Limb (tissue), 2 donors: ENCODE measurements at regions not wholly inside any gene's neighbourhood (a gene's known extent, or its start where the extent isn't known, plus 50 kb on each side); places are given as distances from the start of the nearest gene placed in this dataset.
"Not testable (repeated sequence)": the region's sequence is repeated elsewhere in the genome, so short reads cannot be mapped to it uniquely, and the experiment has no call there.

Experiments used
- DNase-seq, 2 donors: peaks; one replicate each; pipeline ENCODE4 v3.0.0-alpha.2; 2016; ENCODE audit errors: extremely low spot score in 2 of 2

DNA sequence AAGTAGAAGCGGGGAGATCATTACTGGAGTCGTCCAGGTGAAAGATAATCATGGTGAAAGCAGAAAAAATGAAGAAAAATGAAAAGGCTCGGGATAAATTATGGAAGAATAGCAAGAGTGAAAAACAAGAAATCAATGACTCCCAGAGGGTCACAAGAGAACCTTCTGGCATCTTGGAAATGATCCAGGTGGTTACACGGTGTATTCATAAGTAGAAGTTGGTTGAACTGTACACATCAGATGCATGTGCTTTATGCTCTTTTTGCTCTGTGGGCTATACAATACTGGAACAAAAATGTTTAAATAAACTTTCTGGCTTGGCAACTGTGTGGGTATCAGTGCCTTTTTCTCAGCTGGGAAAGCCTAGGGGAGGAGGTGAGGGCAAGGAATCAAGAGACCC lies 348.9 kb downstream of the RND3 start:
- no peak for DNase-seq

DNA sequence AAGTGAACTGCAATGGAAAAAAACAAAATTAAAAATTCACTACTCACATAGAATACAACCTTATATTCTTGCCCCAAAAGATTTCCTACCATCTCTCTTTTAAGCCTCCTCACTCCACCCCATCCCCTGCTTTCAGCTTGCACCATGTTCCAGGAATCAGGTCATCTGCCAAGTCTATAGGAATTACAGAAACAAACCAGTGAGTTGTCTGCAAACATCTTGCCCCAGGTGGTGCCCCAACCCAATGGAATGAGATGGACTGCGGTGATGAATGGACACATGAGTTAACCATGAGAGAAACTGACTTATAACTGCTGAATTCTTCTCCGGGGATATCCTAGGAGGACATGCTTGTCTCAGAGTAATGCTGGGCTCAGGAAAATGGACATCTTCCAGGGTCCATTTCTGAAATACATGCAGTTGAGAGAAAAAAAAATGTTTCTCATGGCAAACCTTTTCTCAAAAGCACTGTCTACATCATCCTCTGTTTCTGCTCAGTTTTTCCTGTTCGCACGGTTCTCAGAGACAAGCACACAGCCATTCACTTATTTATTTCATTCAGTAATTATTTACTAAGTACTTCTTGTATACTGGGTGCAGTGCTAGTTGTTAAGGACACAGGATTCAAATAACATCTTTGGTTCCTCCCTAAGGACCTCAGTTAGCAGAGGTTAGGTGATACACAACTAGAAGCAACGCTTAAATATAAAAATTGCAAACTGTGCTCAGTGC lies 350.0 kb downstream of the RND3 start:
- no peak for DNase-seq

DNA sequence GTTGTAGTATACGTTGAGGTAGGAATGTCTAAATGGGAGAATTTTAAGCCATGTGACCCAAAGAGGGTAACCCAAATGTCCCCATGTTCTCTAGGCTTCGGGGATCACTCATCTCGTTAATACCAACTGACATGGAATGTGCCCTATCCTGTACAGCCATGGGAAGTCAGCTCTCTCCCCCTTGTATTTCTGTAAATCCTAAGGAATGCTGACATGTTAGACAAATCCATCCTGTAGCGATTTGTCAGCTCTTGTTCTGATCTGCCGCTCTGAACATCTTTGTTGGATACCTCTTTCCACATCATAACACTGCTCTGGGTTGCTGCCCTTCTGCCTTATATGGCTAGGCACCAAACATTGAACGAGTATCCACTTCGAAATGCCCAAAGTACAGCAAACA lies 350.6 kb downstream of the RND3 start:
- no peak for DNase-seq

DNA sequence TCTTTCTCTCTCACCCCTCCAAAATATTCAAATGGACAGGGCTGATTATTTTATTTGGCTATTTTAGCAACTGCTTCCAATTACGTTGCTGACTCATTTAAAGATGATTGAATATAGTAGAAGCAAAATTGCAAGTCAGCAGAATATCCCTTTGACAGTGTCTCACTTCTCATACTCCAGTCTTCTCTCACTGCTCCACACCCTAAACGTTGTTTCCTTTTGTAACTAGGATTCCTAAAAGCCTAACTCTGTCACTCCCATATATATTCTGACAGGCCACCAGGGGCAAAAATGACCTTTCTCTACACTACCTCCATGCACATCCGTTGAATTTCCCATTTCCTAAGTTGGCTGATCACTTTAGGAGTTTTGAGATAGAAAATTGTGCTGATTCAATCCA lies 351.1 kb downstream of the RND3 start:
- no peak for DNase-seq

DNA sequence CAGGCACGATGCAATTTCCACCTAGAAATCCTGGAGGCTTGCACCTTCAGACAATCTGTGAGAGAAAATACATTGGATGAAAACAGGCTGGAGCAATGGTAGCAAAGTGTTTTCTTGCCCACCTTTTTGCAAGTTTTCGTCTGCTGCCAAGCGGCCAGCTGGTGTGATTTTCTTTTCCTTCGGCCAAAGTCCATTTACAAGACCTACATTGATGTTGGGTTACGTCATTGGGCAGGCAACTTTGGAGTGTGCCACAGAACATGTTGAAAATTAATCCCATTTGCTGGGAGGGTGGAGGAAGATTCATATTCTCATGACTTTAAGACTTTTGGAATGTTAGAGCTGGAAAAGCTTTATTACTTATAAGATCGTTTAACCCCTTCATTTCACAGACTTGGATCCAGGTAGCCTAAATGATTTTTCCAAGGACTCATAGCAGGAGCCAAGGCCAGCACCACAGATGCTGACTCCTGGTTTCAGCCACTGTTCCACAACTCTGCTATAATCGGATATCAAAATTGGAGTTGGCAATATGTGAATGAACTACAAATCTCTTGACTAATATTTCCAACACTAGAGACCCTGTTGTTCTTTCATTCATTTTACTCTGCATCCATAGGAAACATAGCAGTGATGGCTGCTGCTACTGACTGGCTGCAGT lies 352.1 kb downstream of the RND3 start:
- no peak for DNase-seq

DNA sequence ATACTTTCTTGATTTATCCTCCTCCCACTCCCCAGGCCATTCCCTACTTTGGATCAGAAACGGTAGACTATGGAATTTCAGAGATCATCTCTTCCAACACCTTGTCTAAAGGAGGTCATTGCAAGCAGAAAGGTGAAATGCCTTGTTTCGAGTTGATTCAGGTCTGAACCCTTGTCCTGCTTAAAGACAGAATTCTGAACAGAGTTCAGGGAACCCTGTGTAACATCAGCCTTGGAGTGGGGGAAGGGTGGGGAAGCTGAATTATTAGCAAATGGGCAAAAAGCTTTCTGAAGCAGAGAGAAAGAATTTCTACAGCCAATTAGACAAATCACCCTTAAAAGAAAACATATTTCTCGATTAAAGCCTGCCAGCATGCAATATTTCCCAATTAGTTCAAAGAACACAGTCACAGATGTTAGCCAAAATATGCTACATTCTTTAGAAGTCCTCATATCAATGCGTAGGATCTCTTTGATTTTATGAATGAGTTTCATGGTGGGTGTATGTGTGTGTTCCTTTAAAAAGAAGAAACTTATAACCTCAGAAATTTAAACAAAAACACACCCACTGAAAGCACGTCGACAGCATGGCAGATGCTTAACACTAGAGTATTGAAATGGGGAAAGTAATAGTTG lies 353.1 kb downstream of the RND3 start:
- no peak for DNase-seq

DNA sequence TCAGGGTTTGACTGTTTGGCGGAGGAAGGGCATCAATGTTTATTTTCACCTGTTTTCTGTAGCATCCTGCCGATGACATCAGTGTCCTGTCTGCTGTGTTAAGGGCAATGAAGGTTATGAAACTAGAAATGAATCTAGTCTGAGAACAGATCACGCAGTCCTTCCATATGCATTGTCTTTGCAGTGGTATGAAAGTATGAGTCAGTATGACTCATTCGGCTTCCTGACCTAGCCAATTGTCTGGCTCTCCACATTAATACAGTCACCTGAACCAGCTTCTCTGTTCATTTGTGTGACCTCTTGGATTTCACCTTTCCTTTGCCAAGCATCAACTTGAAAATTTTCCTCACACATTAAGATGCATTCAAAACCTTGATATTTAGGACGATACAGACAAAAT lies 353.8 kb downstream of the RND3 start:
- DNase-seq, result no peak

DNA sequence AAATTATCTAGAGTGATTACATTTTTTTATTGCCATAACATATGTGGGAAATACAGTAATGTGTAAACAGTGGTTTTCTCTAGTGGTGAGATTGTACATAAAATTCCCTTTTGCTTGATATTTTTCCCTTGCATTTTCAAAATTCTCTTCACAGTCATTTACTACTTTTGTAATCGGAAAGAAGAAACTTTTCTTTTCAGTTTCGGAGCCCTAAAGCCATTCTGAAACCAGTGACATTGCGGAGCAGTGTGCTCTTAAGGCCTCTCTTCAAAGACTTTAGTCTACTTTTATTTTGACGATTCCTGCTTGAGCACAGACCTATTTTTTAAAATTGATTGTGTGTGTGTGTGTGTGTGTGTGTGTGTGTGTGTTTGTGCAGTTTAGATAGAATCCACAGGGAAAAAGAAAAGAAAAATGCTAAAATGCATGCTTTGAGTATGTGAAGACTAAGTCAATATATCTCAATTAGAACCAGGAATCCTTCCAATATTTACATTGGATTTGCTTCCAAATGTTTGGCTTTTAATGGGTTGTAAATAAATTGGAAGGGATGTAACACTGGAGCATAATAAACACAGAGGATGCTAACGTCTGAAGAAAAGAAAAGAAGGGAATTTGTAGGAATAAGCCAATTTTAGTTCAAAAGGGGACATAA lies 357.4 kb downstream of the RND3 start:
- DNase-seq, result no peak

DNA sequence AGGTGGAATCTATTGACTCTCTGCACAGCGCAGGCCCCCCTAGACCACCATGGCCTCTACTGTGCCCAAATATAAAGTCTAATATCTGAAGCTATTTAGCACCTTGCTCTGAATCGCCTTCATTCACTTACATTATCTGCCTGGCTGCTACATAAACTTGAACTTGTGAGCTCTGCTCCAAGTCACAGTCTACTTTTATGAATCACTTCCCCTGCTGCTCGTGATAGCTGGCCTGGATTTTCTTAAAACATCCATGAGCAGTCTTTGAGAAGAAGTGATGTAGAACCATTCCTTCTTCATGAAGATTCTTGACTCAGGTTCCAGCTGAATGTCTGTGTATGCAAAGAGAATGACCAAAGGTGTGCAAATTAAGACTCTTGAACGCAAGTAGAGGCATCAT lies 359.5 kb downstream of the RND3 start:
- no peak for DNase-seq

DNA sequence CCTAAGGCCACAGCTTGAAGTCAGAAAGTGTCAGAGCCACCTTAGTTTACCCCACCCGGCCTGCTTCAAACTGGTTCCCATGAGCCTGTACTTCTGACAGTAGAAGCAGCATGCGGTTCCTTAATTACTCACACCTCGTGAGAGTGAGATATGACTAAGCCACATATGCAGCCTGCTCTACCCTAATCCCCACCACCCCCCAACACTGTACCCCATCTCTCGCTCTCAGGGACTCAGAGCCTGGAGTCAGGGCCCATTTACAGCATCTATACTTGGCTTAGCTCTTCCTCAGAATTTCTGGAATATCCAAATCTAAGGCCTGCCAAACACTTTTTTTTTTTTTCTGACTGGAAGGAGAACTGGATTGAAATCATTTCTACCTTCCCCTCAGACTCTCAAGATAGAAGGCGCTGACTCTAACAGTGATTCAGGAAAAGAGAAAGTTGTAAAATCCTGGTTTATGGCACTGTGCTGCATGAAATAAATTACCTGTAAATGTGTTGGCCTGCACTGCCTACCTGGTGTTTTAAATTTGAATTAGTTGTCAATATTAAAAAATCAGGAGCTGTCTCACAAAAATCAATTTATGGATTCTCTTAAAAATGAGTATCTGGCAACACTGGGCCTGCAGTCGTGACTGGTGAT lies 360.0 kb downstream of the RND3 start:
- no peak for DNase-seq

DNA sequence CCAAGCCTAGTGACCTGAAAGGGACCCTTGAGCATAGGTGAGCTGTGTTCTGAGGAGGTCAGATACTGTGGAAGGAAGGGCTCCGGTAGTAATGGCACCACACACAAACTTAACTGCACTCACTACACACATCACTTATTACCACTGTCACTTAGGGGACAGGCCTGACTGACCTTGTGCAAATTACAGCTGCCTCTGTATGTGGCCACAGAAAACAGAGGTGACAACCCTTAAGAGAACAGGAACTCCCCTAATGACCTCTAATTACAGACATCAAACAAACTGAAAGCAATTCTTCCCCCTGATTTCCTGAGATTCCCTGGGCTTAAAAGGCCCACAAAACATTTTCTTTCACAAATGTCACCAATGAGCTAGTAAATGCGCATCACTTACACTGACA lies 360.6 kb downstream of the RND3 start:
- no peak for DNase-seq

DNA sequence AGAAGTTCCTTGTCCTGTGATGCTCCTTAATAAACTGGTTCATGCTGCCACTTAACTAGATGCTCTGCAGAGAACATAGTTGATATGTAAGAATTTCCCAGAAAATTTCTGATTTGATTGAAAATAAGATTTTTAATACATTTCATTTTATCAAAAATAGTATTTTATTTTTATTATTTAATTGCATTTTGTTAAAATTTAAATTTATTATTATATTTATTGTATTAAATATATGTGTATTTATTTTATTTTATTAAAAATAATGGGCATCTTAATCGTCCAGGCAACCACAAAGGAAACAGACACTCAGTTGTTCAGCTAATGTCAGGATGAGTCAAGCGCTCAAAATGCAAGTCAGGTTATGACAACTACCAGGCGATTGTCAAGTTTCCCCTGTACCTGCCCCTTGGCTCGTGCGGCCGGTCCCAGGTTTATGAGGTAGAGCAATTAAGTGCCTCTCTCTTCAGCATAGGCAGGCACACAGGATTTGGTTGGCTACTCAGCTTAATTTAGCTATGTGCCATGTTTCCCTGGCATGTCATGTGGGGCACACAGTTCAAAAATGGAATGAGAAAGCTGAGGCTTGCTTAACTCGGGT lies 361.2 kb downstream of the RND3 start:
- no peak for DNase-seq

DNA sequence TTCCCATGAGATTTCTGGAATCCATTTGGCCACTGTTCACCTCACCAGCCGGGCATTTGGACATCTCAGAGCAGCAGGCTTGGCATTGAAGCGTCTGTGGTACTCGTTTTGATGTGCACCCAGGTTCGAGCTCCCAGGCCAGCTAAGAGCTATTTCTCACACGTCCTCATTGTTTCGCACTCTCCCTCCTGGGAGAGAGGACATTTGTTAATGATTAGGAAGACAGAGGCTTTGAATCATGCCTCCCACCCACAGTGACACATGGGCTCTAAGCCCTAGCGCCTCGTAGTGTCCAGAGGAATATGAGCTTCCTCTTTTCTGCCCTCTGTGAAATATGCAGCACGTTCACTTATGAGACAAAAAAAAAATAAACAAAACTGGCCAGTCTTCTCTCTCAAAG lies 361.8 kb downstream of the RND3 start:
- no peak for DNase-seq

DNA sequence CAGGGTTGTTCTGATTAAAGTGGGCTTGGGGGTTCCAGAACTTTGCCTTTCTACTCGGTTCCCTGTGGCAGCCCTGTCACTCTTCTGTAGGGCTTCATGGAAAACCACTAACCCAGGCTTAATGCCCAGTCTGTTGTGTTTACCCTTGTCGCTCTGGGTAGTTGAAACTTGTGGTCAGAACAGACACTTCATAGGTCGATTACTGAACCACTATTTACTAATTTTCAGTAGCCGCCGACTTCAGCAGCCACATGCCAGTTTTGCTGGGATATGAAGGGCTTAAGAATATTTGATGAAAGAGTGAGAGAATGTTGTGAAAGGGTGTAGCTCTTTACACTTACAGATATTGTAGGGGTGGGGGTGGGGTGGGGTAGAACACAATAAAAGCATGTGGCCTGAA lies 362.3 kb downstream of the RND3 start:
- no peak for DNase-seq

DNA sequence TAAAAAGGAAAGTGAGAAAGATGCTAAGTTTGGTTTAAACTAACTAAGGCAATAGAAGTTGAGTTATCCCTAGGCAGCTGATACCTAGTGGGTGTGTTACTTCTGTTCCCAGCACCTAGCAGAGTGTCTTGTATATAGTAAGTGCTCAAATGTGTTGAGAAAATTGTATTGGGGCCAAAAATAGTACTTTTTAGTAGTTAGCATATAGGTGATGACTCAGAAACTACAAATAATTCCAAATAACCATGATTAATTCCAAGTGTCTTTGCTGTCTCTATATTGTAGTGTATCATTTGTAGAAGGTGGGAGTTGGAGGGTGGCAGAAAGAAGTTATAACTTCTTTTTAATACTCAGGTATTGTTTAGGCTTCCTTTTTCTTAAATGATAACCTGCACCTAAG lies 362.7 kb downstream of the RND3 start:
- no peak for DNase-seq

DNA sequence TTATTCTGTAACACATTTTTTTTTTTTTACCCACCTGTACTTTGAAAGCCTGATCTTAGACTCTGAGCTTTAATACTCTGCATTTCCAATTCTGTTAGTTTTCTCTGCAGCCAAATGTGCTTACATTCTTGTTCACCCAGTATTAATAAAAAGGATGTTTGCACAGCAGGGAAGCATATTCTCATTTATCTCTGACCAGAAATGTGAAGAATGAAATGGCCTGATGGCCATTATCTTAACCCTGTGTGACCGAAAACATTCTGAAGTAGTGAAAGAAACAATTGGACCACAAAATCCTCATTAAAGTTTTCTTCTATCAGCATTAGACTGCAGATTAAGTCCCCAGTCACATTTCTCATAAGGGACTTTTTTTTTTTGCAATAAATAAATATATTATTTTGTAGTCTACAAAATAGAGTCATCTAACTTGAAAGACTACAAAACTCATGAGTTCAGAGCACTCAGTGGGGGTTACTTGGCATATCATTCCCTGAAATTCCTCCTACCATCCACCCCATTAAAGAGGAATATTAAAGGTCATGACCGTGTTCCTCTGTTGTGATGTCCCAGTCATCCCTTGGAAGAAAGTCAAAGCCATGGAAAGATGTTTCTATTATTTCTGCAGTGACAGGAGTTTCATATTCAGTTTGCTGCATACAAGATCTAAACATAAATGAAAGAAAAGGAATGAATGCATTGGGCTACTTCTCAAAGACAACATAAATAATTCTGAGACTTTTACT lies 364.4 kb downstream of the RND3 start:
- DNase-seq, result no peak

DNA sequence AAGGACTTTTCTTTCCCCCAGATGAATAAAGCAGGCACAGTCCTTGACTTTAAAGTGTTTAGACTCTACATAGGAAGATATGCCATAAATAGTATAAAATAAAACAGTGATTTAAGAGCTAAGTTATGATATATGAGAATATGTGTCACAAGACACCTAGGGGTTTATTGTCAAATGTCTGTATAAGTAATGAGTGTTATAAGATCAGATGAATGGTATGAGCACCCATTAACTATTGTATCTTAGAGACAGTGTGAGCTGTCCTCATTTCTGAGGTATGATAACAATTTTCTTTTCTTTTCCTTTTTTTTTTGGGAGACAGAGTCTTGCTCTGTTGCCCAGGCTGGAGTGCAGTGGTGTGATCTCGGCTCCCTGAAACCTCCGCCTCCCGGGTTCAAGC lies 365.3 kb downstream of the RND3 start:
- DNase-seq, result no peak

DNA sequence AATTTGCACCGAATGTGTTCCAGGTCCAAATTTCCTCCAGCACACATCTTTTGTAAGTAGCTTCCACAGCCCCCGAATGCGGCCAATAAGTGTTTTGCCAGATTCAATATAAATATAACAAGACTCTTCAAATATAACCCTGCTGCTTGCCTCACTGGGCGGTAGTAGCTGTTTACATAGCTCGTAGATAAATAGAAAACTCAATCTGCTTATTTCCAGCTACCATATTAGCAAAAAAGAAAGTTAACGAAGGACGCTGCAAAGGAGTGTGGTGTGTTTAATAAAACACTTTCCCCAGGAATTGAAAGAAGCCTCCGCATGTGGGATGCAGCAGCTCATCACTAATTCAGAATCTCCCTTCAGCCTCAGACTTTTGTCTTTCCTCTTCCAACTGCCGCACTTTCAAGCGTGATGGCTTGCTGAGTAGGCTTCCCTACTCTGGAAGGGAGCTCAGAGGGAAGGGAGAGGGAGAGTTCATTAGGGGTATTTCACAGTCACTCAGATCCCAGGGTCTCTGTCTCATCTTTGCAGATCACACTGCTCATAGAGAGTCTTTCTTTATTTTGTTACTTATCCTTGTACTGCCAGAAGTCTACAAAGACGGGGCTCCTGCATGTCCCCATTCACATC lies 367.0 kb downstream of the RND3 start:
- no peak for DNase-seq

DNA sequence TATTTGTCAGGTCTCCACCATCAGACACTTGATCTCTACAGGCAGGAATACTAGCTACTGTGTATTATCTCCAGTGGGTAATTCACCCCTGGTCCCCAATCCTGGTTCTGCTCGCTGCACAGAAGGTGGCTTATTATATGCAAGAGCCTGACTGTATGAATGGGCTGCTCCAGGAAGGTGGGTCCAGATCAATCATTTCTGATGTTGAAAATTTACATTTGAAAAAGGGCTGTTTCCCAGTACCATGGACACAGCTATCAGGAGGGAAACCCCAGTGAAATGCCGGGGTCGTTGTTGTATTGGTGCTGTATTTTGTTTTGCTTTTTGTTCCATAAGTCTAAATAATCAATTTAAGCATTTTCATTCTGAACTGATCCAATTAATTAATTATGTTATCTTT lies 367.6 kb downstream of the RND3 start:
- no peak for DNase-seq

DNA sequence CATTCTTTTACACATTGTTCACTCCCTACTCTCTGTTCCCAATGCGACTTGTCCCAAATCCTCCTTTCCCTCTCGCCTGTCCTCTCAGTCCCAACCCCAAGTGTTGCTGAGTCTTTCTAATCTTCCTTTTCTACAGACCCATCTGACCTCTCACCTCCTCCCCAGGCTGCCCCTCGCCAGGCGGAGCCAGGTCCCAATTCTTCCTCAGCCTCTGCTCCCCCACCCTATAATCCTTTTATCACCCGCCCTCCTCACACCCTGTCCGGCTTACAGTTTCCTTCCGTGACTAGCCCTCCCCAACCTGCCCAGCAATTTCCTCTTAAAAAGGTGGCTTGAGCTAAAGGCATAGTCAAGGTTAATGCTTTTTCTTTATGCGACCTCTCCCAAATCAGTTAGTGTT lies 373.4 kb downstream of the RND3 start:
- DNase-seq, result not testable (repeated sequence)
